ENCODE measurements at regions not wholly inside any gene's neighbourhood (a gene's known extent, or its start where the extent isn't known, plus 50 kb on each side); places are given as distances from the start of the nearest gene placed in this dataset.

GRCh38 chr15:70166506-70167087 is 68.9 kb upstream of the TLE3 start:
- TF ChIP-seq TAF1 (IDR thresholded peaks at IDR 0.05; ENCODE audit: low read depth) (no peak), NFIC (IDR thresholded peaks at IDR 0.05) (no peak), YY1 (IDR thresholded peaks at IDR 0.05; ENCODE audit: low read depth) (no peak)

- TF ChIP-seq NFIC (IDR thresholded peaks at IDR 0.05) (peak; percentile 47; the same call in 1 of the 2 replicates), TEAD4 (IDR thresholded peaks at IDR 0.05) (no peak), EGR1 (IDR thresholded peaks at IDR 0.05) (no peak), FOXM1 (IDR thresholded peaks at IDR 0.05; ENCODE audit: borderline replicate concordance, low read depth) (0 out of 2 replicates have a peak, but pooled peaks have one; percentile 8)
Observed at GRCh38 chr15:70165716-70166284, 68.1 kb upstream of the TLE3 start.

- peak; percentile 41 for TF ChIP-seq TEAD4 (IDR thresholded peaks at IDR 0.05)
- TF ChIP-seq CREB1 (IDR thresholded peaks at IDR 0.05; ENCODE audit: low read depth), result no peak
- no peak for TF ChIP-seq CEBPB (IDR thresholded peaks at IDR 0.05)
- no peak for TF ChIP-seq YY1 (IDR thresholded peaks at IDR 0.05; ENCODE audit: low read depth)
- no peak; the same call in 1 of the 2 replicates for TF ChIP-seq USF1 (IDR thresholded peaks at IDR 0.05)
- TF ChIP-seq ZBTB7A (IDR thresholded peaks at IDR 0.05; ENCODE audit: low read depth), result no peak
- TF ChIP-seq NFIC (IDR thresholded peaks at IDR 0.05), result peak; percentile 36
- TF ChIP-seq EP300 (IDR thresholded peaks at IDR 0.05; ENCODE audit: borderline replicate concordance), result peak; percentile 77; the same call in 1 of the 2 replicates
- TF ChIP-seq RAD21 (IDR thresholded peaks at IDR 0.05; ENCODE audit: low read depth), result no peak
- TF ChIP-seq TAF1 (IDR thresholded peaks at IDR 0.05; ENCODE audit: low read depth), result no peak
- TF ChIP-seq FOXM1 (IDR thresholded peaks at IDR 0.05; ENCODE audit: borderline replicate concordance, low read depth), result peak; percentile 68; the same call in 1 of the 2 replicates
- TF ChIP-seq MAX (IDR thresholded peaks at IDR 0.05), result peak; percentile 75
- TF ChIP-seq TCF12 (IDR thresholded peaks at IDR 0.05; ENCODE audit: low read depth), result peak; percentile 79
Observed at GRCh38 chr15:70164910-70165715, 67.4 kb upstream of the TLE3 start.

- no peak for TF ChIP-seq RAD21 (IDR thresholded peaks at IDR 0.05; ENCODE audit: low read depth)
Observed at GRCh38 chr15:70164156-70164900, 66.6 kb upstream of the TLE3 start.

GRCh38 chr15:70160803-70161565 is 63.3 kb upstream of the TLE3 start:
- TF ChIP-seq TCF12 (IDR thresholded peaks at IDR 0.05; ENCODE audit: low read depth) (no peak), TEAD4 (IDR thresholded peaks at IDR 0.05) (no peak), FOXM1 (IDR thresholded peaks at IDR 0.05; ENCODE audit: borderline replicate concordance, low read depth) (no peak), USF1 (IDR thresholded peaks at IDR 0.05) (no peak), CREB1 (IDR thresholded peaks at IDR 0.05; ENCODE audit: low read depth) (no peak), TAF1 (IDR thresholded peaks at IDR 0.05; ENCODE audit: low read depth) (no peak), YY1 (IDR thresholded peaks at IDR 0.05; ENCODE audit: low read depth) (no peak), MAX (IDR thresholded peaks at IDR 0.05) (no peak), RAD21 (IDR thresholded peaks at IDR 0.05; ENCODE audit: low read depth) (no peak), EGR1 (IDR thresholded peaks at IDR 0.05) (no peak), CEBPB (IDR thresholded peaks at IDR 0.05) (no peak), ZBTB7A (IDR thresholded peaks at IDR 0.05; ENCODE audit: low read depth) (no peak), REST (IDR thresholded peaks at IDR 0.05; ENCODE audit: low read depth) (no peak)

- TF ChIP-seq USF1 (IDR thresholded peaks at IDR 0.05), result peak; percentile 14; the same call in 1 of the 2 replicates
- no peak for TF ChIP-seq TAF1 (IDR thresholded peaks at IDR 0.05; ENCODE audit: low read depth)
Observed at GRCh38 chr15:70160267-70160666, 62.5 kb upstream of the TLE3 start.

Data from Ishikawa (cell line).